Uterus (tissue), 3 donors: ENCODE measurements at regions not wholly inside any gene's neighbourhood (a gene's known extent, or its start where the extent isn't known, plus 50 kb on each side); places are given as distances from the start of the nearest gene placed in this dataset.

Experiments
- DNase-seq, 2 donors: peaks; one replicate each; pipeline ENCODE4 v3.0.0-alpha.2; 2019 to 2020
- H3K27ac ChIP-seq, 2 donors: fragments of 200-600 bp; sonication (generic); 1 replicate in 1 of 2; 2 replicates in 1 of 2; pipeline ENCODE4 v1.5.1; 2016 to 2018
- H3K27me3 ChIP-seq, 2 donors: fragments of 200-600 bp; sonication (generic); one replicate each; pipeline ENCODE4 v1.5.1; 2018 to 2019; ENCODE audit warnings: control low read depth in 1 of 2
- H3K36me3 ChIP-seq, 2 donors: fragments of 200-600 bp; sonication (generic); one replicate each; pipeline ENCODE4 v1.5.1; 2019; ENCODE audit warnings: control low read depth in 1 of 2
- H3K4me1 ChIP-seq, 2 donors: fragments of 200-600 bp; sonication (generic); one replicate each; pipeline ENCODE4 v1.5.1; 2018 to 2019; ENCODE audit warnings: control low read depth in 1 of 2
- H3K4me3 ChIP-seq, 2 donors: fragments of 200-600 bp; sonication (generic); 1 replicate in 1 of 2; 2 replicates in 1 of 2; pipeline ENCODE4 v1.5.1; 2018 to 2019; ENCODE audit warnings: mild to moderate bottlenecking in 1 of 2
- H3K9me3 ChIP-seq, 2 donors: fragments of 200-600 bp; sonication (generic); one replicate each; pipeline ENCODE4 v1.5.1; 2019; ENCODE audit warnings: control low read depth in 1 of 2
- POLR2A ChIP-seq, 2 donors: fragments of 450-650 bp; IDR thresholded peaks; one replicate each; pipeline ENCODE4 v1.6.1; 2016; ENCODE audit warnings: antibody characterized with exemption in 2 of 2, mild to moderate bottlenecking in 1 of 2, moderate library complexity in 1 of 2
- intact Hi-C: fragments of 100-400 bp; cut with DNase I; formaldehyde crosslinking; loops from one replicate; pipeline ENCODE4 v1.15.1; 2023; ENCODE audit warnings: low total_unique reads
- TF ChIP-seq, protein P1 (sequence below), 4 experiments: fragments of 200-600 bp in 2 of 4; fragments of 450-650 bp in 2 of 4; sonication (generic) in 2 of 4; IDR thresholded peaks; one replicate each; pipeline ENCODE4 v1.5.1; 2016 to 2019; ENCODE audit warnings: antibody characterized with exemption in 4 of 4, mild to moderate bottlenecking in 2 of 4, moderate library complexity in 1 of 4
- donor health status: DM: yes; HTN: yes; CAD: no.

DNA sequence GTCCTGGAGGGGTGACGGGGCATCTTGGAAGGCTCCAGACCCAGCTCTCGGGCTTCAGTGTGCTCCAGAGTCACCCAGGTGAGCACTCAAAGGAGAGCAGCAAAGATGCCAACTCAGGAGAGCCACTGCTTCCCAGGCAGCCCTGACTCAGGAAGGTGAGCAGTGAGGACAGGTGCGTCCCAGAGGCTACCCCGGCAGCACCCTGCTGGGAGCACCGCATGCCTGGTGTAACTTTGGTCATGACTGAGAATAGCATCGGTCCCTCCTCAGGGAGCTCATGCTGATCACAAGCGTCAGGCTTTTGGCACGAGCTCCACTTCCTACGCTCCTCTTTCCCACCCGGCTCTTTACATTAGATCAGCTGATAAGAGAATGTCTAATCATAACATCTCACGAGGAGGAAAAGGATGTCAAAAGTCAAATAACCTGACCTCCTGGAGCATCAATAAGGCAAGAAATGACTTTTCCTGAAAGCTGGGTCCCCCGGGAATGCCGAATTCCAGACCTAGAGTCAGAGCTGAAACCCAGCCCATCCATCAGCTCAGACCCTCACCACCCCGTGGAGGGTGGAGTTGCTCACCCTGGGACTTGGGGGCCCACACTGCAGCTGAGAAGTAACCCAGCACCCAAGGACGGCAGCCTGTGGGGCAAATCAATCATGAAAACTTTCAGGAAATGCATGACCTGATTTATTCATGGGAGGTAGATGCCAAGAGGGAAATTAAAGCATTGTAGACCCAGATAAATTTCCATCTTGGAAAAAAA lies 248.8 kb downstream of the ACKR3 start:
- TF ChIP-seq, protein P1, sequence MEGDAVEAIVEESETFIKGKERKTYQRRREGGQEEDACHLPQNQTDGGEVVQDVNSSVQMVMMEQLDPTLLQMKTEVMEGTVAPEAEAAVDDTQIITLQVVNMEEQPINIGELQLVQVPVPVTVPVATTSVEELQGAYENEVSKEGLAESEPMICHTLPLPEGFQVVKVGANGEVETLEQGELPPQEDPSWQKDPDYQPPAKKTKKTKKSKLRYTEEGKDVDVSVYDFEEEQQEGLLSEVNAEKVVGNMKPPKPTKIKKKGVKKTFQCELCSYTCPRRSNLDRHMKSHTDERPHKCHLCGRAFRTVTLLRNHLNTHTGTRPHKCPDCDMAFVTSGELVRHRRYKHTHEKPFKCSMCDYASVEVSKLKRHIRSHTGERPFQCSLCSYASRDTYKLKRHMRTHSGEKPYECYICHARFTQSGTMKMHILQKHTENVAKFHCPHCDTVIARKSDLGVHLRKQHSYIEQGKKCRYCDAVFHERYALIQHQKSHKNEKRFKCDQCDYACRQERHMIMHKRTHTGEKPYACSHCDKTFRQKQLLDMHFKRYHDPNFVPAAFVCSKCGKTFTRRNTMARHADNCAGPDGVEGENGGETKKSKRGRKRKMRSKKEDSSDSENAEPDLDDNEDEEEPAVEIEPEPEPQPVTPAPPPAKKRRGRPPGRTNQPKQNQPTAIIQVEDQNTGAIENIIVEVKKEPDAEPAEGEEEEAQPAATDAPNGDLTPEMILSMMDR (IDR thresholded peaks at IDR 0.05), result no peak
- TF ChIP-seq POLR2A (IDR thresholded peaks at IDR 0.05), result no peak
- Histone ChIP-seq H3K4me1 (no peaks in the 10 kb centered on the region), H3K9me3 (no peaks in the 10 kb centered on the region), H3K4me3 (no peak overlapping the region), H3K27ac (no peak overlapping the region), H3K27me3 (no peaks in the 10 kb centered on the region), H3K36me3 (no peaks in the 10 kb centered on the region)
- DNase-seq, result no peak
- intact Hi-C loops, result no loop called here

DNA sequence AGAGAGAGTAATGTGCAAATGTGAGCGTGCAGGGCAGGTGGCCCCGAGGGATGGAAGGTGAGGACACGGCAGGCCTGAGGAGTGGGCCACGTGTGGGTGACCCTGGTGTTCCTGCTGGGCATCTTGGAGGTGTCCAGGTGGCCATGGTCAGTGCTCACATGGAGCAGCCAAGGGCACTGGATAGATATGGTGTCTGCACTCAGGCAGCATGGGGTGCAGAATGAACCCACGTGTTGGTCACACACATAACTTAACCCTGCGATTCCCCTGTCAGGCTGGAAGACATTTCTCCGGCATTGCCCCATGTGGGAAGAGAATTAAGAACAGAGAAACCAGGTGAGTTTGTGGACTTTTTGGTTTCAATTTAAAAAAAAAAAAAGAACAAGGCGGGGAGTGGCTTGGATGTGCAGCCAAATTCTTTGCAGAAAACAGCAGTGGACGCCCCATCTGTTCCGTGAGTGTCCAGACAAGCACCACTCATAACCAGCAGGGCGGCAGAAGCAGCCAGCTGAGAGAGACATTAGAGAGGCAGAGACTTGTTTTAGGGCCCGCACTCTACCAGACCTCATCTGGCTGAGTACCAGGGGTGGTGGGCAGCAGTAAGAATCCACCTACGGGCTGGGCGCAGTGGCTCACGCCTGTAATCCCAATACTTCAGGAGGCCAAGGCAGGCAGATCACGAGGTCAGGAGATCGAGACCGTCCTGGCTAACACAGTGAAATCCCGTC lies 249.8 kb downstream of the ACKR3 start:
- no peaks in the 10 kb centered on the region for H3K9me3 ChIP-seq
- no peak overlapping the region for H3K27ac ChIP-seq
- TF ChIP-seq, protein P1 (IDR thresholded peaks at IDR 0.05), result no peak
- no peak for TF ChIP-seq POLR2A (IDR thresholded peaks at IDR 0.05)
- H3K4me1 ChIP-seq, result no peaks in the 10 kb centered on the region
- no peaks in the 10 kb centered on the region for H3K27me3 ChIP-seq
- H3K36me3 ChIP-seq, result no peaks in the 10 kb centered on the region
- DNase-seq, result no peak
- H3K4me3 ChIP-seq, result no peak overlapping the region
- intact Hi-C loops, result no loop called here

DNA sequence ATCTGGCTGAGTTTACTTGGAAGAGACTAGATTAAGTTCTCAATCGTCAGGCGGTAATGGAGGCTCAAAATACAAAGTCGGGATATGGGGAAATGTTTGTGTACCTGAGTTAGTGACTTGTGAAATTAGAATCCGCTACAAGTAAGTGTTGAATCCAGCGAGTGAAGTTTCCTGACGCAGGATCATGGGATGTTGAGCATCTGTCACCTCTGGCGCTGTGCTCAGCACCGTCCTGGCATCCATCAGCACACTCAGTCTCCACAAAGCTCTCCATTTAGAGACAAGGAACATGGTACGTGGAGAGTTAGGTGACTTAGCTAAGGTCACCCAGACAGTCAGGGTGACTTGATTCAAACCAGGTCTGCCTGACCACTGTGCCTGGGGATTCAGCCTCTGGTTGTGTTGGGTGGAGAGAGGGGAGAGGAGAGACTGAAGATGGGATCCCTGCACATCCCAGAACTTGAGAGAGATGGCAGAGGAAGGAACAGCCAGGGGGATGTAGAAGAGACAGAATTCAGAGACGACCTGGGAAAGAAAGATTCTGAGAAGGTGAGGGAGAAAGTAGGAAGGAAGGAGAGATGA lies 251.2 kb downstream of the ACKR3 start:
- TF ChIP-seq POLR2A (IDR thresholded peaks at IDR 0.05), result no peak
- TF ChIP-seq, protein P1 (IDR thresholded peaks at IDR 0.05), result no peak
- H3K4me1 ChIP-seq, result no peaks in the 10 kb centered on the region
- no peak overlapping the region for H3K4me3 ChIP-seq
- intact Hi-C loops, result no loop called here
- no peaks in the 10 kb centered on the region for H3K27me3 ChIP-seq
- H3K36me3 ChIP-seq, result no peaks in the 10 kb centered on the region
- DNase-seq, result no peak
- no peaks in the 10 kb centered on the region for H3K9me3 ChIP-seq
- no peak overlapping the region for H3K27ac ChIP-seq

DNA sequence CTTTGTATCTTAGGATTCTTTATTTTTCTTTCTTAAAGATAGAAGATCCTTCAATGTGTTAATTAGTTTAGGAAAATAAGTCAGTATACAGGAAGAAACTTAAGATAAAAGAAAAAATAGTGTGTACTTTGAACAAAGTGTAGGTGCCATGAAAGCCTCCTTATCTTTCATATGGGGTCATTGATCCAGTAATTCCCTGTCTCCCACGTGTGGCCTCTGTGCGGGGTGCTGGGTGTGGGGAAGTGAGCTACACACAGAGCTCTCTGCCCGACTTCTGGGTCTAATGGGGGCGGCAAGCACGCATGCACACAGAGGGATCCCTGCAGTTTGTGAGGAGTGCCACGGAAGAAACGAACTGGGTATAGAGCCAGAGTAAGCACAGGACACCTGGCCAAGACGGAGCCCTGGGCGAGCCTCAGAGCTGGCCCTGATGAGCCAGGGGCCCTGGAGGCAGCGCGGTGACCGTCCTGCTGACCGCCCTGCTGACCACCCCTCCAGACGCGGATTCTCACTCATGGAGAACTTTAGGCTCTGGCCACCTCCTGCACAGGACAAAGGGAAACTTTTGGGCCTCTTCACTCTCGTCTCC lies 253.5 kb downstream of the ACKR3 start:
- Histone ChIP-seq H3K27ac (no peak overlapping the region), H3K4me3 (no peak overlapping the region), H3K36me3 (no peaks in the 10 kb centered on the region), H3K27me3 (no peaks in the 10 kb centered on the region), H3K9me3 (no peaks in the 10 kb centered on the region), H3K4me1 (no peaks in the 10 kb centered on the region)
- intact Hi-C loops, result no loop called here
- TF ChIP-seq, protein P1 (IDR thresholded peaks at IDR 0.05), result no peak
- no peak for TF ChIP-seq POLR2A (IDR thresholded peaks at IDR 0.05)
- DNase-seq, result no peak

DNA sequence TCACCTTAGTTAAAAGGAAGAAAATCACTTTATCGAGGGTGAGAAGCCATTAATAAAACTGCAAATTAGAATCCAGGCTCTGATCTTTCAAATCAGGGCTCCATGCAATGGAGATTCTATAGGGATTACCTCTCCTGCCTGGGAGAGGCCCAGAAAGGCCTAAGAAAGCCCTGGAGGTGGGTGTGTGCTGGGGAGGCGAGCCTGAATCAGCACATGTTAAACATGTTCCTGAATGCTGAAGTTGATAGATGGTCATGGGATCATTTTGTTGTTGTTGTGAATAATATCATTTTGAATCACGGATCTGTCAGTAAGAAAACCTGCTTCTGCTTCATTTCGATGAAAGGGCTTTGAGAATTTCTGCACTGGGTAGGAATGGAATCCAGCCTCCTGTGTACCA lies 254.3 kb downstream of the ACKR3 start:
- TF ChIP-seq, protein P1 (IDR thresholded peaks at IDR 0.05), result no peak
- TF ChIP-seq POLR2A (IDR thresholded peaks at IDR 0.05), result no peak
- H3K27ac ChIP-seq, result no peak overlapping the region
- intact Hi-C loops, result no loop called here
- no peaks in the 10 kb centered on the region for H3K27me3 ChIP-seq
- no peaks in the 10 kb centered on the region for H3K4me1 ChIP-seq
- H3K36me3 ChIP-seq, result no peaks in the 10 kb centered on the region
- H3K9me3 ChIP-seq, result no peaks in the 10 kb centered on the region
- DNase-seq, result no peak
- no peak overlapping the region for H3K4me3 ChIP-seq
